Spleen (tissue), 11 donors: ENCODE measurements at regions not wholly inside any gene's neighbourhood (a gene's known extent, or its start where the extent isn't known, plus 50 kb on each side); places are given as distances from the start of the nearest gene placed in this dataset.

Experiments
- DNase-seq: peaks from one replicate; pipeline ENCODE4 v3.0.0-alpha.2; 2020
- H3K27ac ChIP-seq, 8 donors: fragments of 200-600 bp; sonication (generic) in 7 of 8; 1 replicate in 4 of 8; 2 replicates in 4 of 8; pipeline versions ENCODE4 v1.5.0 to v1.8.0; 2016 to 2021; ENCODE audit warnings: inconsistent platforms in 4 of 8, mild to moderate bottlenecking in 4 of 8, moderate library complexity in 1 of 8
- H3K27me3 ChIP-seq, 7 donors: fragments of 200-600 bp; sonication (generic) in 6 of 7; replicated peaks in 1 of 7; 1 replicate in 4 of 7; 2 replicates in 3 of 7; pipeline versions ENCODE4 v1.5.0 to v1.8.0; 2016 to 2021; ENCODE audit warnings: inconsistent platforms in 3 of 7, mild to moderate bottlenecking in 1 of 7
- H3K36me3 ChIP-seq, 6 donors: fragments of 200-600 bp; sonication (generic) in 5 of 6; 1 replicate in 4 of 6; 2 replicates in 2 of 6; pipeline versions ENCODE4 v1.5.0 to v1.8.0; 2016 to 2021; ENCODE audit warnings: inconsistent platforms in 2 of 6
- H3K4me1 ChIP-seq, 6 donors: fragments of 200-600 bp; sonication (generic) in 5 of 6; 1 replicate in 3 of 6; 2 replicates in 3 of 6; pipeline versions ENCODE4 v1.5.0 to v1.8.0; 2016 to 2021; ENCODE audit warnings: inconsistent platforms in 3 of 6
- H3K4me3 ChIP-seq, 8 donors: fragments of 200-600 bp; sonication (generic) in 7 of 8; 1 replicate in 4 of 8; 2 replicates in 4 of 8; pipeline versions ENCODE4 v1.5.0 to v1.8.0; 2016 to 2021; ENCODE audit warnings: inconsistent platforms in 4 of 8, mild to moderate bottlenecking in 4 of 8, moderate library complexity in 2 of 8
- H3K9me3 ChIP-seq, 8 donors: fragments of 200-600 bp; sonication (generic) in 7 of 8; 1 replicate in 4 of 8; 2 replicates in 4 of 8; pipeline versions ENCODE4 v1.5.0 to v1.8.0; 2016 to 2021; ENCODE audit warnings: inconsistent platforms in 4 of 8
- POLR2A ChIP-seq, 3 donors: fragments of 450-650 bp; IDR thresholded peaks; one replicate each; pipeline ENCODE4 v1.5.1; 2017; ENCODE audit warnings: antibody characterized with exemption in 3 of 3, mild to moderate bottlenecking in 1 of 3
- POLR2AphosphoS5 ChIP-seq, 3 donors: sonication (generic); formaldehyde crosslinking; IDR thresholded peaks; one replicate each; pipeline ENCODE4 v1.5.1; 2017; ENCODE audit warnings: antibody characterized with exemption in 3 of 3
- WGBS, 5 donors: extraction: QIAGEN DNeasy Blood & Tissue Kit in 3 of 5; methylation state at CpG; one replicate each; pipeline versions ENCODE4 v1.1.5 to v1.1.7; 2013 to 2018; 5-methylcytosine and 5-hydroxymethylcytosine counted together
- intact Hi-C: fragments of 100-400 bp; cut with DNase I; formaldehyde crosslinking; loops from one replicate; pipeline ENCODE4 v1.15.0; 2023; ENCODE audit warnings: low total_unique reads
- TF ChIP-seq, protein P1 (sequence below), 11 experiments: fragments of 200-600 bp in 7 of 11; fragments of 450-650 bp in 4 of 11; sonication (generic) in 4 of 11; IDR thresholded peaks in 8 of 11; conservative IDR thresholded peaks in 3 of 11; 1 replicate in 7 of 11; 2 replicates in 4 of 11; pipeline versions ENCODE4 v1.4.0 to v1.8.0; 2016 to 2021; ENCODE audit warnings: antibody characterized with exemption in 11 of 11, inconsistent platforms in 4 of 11, mild to moderate bottlenecking in 1 of 11
- donor health status: healthy with polysubstance abuse.
- donor health status: DM: no; HTN: no; CAD: no; lungs with moderate emphysema.
- donor health status: DM: no; HTN: no; CAD: no.
- donor health status: Bipolar disorder and iron deficiency.
- donor health status: healthy.
- donor health status: DM: no; HTN: no; CAD: no.
- donor health status: DM: yes; HTN: yes; CAD: no.

DNA sequence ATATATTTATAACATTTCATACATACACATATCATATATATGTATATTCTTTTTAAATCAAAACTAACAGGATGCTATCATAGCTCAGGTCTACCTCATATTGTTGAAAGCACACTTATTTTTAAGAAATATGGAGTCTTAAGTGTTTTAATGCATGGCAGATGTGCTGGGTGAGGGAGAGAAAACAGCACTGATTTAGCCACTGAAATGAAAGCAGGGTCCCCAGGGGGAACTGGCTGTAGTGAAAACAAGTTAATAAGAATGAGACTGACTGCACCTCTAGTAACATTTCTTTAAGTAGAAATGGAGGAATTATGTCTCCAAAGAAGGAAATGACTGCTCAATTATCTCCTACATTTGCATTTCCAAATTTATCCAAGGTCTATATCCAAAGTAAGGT is 857.8 kb downstream of the DCDC2C start:
- Histone ChIP-seq H3K36me3 (no peaks in the 10 kb centered on the region), H3K9me3 (peaks cover 0 to 9% (median 5%) of the 10 kb centered on the region in 8 donors), H3K4me1 (no peaks in the 10 kb centered on the region), H3K27me3 (no peaks in the 10 kb centered on the region), H3K27ac (no peak overlapping the region), H3K4me3 (no peak overlapping the region)
- intact Hi-C loops, result no loop called here
- no peak for DNase-seq
- TF ChIP-seq POLR2A (IDR thresholded peaks at IDR 0.05) (no peak), POLR2AphosphoS5 (IDR thresholded peaks at IDR 0.05) (no peak)

DNA sequence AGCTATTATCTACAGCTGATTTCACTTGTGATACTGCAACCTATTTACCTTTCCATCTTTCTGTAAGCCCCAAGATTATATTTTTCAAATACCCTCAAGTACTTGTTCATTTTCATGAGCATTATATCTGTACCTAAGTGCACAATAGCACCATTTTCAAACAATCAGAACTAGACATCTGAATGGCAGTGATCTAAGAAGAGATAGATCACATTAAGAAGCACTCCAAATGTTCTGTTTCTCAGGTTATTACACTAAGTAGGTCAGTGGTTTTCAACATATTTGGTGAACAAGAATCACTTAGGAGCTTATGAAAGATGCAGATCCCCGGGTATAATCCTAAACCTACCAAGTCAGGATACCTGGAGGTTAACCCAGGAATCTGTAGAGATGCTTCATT is 872.7 kb downstream of the DCDC2C start:
- TF ChIP-seq POLR2AphosphoS5 (IDR thresholded peaks at IDR 0.05), result no peak
- TF ChIP-seq, protein P1, sequence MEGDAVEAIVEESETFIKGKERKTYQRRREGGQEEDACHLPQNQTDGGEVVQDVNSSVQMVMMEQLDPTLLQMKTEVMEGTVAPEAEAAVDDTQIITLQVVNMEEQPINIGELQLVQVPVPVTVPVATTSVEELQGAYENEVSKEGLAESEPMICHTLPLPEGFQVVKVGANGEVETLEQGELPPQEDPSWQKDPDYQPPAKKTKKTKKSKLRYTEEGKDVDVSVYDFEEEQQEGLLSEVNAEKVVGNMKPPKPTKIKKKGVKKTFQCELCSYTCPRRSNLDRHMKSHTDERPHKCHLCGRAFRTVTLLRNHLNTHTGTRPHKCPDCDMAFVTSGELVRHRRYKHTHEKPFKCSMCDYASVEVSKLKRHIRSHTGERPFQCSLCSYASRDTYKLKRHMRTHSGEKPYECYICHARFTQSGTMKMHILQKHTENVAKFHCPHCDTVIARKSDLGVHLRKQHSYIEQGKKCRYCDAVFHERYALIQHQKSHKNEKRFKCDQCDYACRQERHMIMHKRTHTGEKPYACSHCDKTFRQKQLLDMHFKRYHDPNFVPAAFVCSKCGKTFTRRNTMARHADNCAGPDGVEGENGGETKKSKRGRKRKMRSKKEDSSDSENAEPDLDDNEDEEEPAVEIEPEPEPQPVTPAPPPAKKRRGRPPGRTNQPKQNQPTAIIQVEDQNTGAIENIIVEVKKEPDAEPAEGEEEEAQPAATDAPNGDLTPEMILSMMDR (IDR thresholded peaks at IDR 0.05 in 8 of 11, conservative IDR thresholded peaks at IDR 0.05 in 3 of 11), result no peak
- TF ChIP-seq POLR2A (IDR thresholded peaks at IDR 0.05), result no peak
- DNase-seq, result no peak
- no peaks in the 10 kb centered on the region for H3K36me3 ChIP-seq
- H3K27ac ChIP-seq, result no peak overlapping the region
- no peaks in the 10 kb centered on the region for H3K4me1 ChIP-seq
- WGBS, 5 donors, result 46 to 70% (median 69%) methylated on average over 1 of the region's 1 CpG
- peaks cover 0 to 37% (median 17%) of the 10 kb centered on the region in 8 donors for H3K9me3 ChIP-seq
- H3K4me3 ChIP-seq, result no peak overlapping the region
- H3K27me3 ChIP-seq, result no peaks in the 10 kb centered on the region
- intact Hi-C loops, result no loop called here

DNA sequence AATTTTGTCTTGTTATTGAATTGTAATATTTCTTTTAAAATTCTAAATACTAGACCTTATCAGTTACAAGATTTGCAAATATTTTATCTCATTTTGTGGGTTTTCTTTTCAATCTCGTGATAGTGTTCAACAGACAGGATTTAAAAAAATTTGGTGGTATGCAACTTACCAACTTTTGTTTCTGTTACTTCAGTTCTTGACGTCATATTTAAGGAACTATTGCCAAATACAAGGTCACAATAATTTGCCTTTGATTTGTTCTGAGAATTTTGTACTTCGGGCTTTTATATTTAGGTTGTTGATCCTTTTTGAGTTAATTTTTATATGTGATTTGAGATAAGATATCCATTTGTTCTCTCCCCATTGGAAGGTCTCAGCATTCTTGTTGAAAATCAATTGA is 876.6 kb downstream of the DCDC2C start:
- no peaks in the 10 kb centered on the region for H3K36me3 ChIP-seq
- H3K27me3 ChIP-seq, result no peaks in the 10 kb centered on the region
- peaks cover 0 to 20% (median 4%) of the 10 kb centered on the region in 8 donors for H3K9me3 ChIP-seq
- no peaks in the 10 kb centered on the region for H3K4me1 ChIP-seq
- TF ChIP-seq POLR2AphosphoS5 (IDR thresholded peaks at IDR 0.05) (no peak), POLR2A (IDR thresholded peaks at IDR 0.05) (no peak)
- TF ChIP-seq, protein P1 (IDR thresholded peaks at IDR 0.05 in 8 of 11, conservative IDR thresholded peaks at IDR 0.05 in 3 of 11), result no peak
- H3K27ac ChIP-seq, result no peak overlapping the region
- 69 to 84% (median 79%) methylated on average over 3 of the region's 3 CpGs for WGBS, 5 donors
- intact Hi-C loops, result no loop called here
- no peak for DNase-seq
- H3K4me3 ChIP-seq, result no peak overlapping the region

DNA sequence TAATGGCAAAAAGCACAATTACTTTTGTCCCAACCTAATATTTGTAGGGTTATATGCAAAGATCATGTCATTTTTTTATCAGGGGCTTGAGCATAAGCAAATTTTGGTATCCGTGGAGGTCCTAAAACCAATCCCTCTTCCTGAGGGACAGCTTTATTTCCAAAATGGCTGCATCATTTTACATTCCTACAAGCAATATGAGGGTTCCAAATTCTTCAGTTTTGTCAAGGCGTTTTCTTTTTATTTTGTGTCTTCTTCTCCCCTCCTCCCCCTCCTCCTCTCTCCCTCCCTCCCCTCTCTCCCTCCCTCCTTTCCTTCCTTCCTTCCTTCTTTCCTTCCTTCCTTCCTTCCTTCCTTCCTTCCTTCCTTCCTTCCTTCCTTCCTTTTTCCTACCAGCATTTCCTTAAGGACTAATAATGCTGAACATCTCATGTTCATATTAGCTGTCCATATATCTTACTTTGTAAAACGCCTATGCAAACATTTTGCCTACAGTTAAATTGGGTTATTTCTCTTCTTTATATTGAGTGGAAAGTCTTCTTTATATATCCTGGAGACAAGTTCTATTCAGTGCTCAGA is 881.8 kb downstream of the DCDC2C start:
- DNase-seq, result no peak
- Histone ChIP-seq H3K4me3 (no peak overlapping the region), H3K4me1 (no peaks in the 10 kb centered on the region), H3K27ac (no peak overlapping the region), H3K9me3 (peaks cover 0 to 5% (median 0%) of the 10 kb centered on the region in 8 donors), H3K27me3 (no peaks in the 10 kb centered on the region), H3K36me3 (no peaks in the 10 kb centered on the region)
- no peak for TF ChIP-seq POLR2AphosphoS5 (IDR thresholded peaks at IDR 0.05)
- no peak for TF ChIP-seq POLR2A (IDR thresholded peaks at IDR 0.05)
- TF ChIP-seq, protein P1 (IDR thresholded peaks at IDR 0.05 in 8 of 11, conservative IDR thresholded peaks at IDR 0.05 in 3 of 11), result no peak
- WGBS, 5 donors, result 72 to 92% (median 80%) methylated on average over 3 of the region's 3 CpGs
- intact Hi-C loops, result no loop called here

DNA sequence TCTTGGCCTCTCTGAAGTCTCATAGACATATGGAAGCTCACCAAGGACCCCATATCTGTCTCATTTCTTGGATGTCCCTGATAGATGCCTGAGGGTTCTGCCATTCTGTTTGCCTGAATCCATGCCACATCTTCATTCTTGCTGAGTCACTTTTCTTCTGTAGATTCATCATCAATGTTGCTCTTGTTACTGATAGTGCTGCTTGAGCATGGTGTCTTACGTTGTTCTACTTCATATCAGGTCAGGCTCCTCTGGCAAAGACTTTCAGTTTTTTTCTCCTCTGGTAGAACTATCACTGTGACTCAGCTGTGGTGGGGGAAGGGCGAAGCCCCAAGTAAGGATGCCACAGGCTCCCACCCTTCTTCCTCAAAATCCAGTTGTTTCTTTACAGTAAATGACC is 885.2 kb downstream of the DCDC2C start:
- Histone ChIP-seq H3K36me3 (no peaks in the 10 kb centered on the region), H3K27ac (no peak overlapping the region), H3K4me1 (no peaks in the 10 kb centered on the region), H3K9me3 (no peaks in the 10 kb centered on the region), H3K4me3 (no peak overlapping the region), H3K27me3 (no peaks in the 10 kb centered on the region)
- no peak for DNase-seq
- TF ChIP-seq, protein P1 (IDR thresholded peaks at IDR 0.05 in 8 of 11, conservative IDR thresholded peaks at IDR 0.05 in 3 of 11), result no peak
- TF ChIP-seq POLR2A (IDR thresholded peaks at IDR 0.05) (no peak), POLR2AphosphoS5 (IDR thresholded peaks at IDR 0.05) (no peak)
- WGBS, 5 donors, result 67 to 87% (median 71%) methylated on average over 2 of the region's 2 CpGs
- intact Hi-C loops, result no loop called here
